ENCODE measurements at regions not wholly inside any gene's neighbourhood (a gene's known extent, or its start where the extent isn't known, plus 50 kb on each side); places are given as distances from the start of the nearest gene placed in this dataset.
"Not testable (repeated sequence)": the region's sequence is repeated elsewhere in the genome, so short reads cannot be mapped to it uniquely, and the experiment has no call there.

DNA sequence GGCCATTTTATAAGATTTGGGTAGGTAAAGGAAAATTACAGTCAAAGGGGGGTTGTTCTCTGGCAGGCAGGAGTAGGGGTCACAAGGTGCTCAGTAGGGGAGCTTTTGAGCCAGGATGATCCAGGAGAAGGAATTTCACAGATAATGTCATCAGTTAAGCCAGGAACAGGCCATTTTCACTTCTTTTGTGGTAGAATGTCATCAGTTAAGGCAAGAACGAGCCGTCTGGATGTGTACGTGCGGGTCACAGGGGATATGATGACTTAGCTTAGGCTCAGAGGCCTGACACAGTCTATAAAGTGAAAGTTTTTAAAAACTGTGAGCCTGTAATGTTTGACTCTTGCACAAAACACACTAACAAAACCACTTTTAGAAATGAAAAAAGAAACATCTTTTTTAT is 1371.3 kb upstream of the RAG2 start:
- DNase-seq = not testable (repeated sequence)

- DNase-seq = no peak
Observed at GRCh38 chr11:37968148-37968547, 1370.1 kb upstream of the RAG2 start.

DNA sequence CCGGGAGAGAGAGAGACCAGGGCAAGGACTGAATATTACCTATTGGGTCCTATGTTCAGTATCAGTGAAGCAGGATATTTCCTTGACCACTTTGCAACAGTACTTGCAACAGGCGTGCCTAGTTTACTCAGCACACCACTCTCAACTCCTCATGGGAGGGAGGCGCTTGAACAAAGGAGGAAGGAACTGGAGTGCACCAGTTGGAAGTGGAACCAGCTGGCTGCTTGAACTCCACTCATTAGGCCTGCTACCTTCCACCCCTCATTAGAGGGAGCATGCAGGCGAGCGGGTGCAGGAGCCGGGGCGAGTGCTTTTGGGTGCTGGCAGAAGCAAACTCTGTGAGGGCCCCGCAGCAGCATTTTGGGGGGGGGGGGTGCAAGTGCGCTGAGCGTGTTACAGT is 1369.6 kb upstream of the RAG2 start:
- no peak for DNase-seq

DNA sequence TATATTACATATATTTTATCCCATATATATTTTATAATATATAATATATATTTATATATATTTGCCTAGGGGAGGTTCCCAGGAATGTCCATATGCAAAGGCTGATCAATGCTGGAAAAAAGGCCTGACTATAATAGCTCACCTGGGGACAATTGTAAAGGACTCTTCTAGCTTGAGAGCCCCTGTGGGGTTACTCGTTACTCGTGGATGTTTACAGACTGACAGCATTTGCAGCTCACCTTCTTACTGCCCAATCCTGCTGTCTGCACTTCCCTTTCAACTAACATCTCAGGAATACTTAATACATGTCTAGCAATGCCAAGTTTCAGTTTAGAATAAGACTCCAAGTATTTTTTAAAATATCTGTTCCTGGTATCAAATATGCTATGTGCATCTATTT is 1365.4 kb upstream of the RAG2 start:
- no peak for DNase-seq

DNA sequence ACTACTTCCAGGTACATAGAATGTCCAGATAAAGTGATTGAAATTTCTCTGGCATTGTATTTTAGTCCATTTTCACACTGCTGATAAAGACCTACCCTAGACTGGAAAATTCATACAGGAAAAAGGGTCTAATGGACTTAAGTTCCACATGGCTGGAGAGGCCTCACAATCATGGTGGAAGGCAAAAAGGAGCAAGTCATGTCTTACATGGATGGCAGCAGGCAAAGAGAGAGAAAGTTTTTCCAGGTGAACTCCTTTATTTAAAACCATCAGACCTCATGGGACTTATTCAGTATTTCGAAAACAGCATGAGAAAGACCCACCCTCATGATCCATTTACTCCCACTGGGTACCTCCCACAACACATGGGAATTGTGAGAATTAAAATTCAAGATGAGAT is 1359.7 kb upstream of the RAG2 start:
- DNase-seq = no peak

DNA sequence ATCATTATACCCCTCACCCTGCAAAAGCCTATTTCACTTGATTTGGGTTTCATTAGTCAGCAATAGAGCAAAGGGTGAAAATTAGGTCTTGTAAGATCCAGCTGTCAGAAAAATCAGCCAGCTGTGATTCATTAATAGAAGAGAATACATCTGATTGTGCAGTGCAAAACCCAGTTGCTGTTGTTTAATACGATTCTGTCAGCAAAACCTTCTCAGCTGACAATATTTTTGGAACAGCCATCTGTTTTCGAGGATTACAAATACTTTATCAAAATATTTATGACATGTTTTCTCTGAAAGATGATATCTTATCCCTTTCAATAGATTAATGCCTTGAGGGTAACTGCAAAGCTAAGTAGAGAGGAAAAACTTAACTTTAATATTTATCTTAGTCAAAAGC is 1354.0 kb upstream of the RAG2 start:
- DNase-seq = no peak

GRCh38 chr11:37948258-37948657 is 1350.2 kb upstream of the RAG2 start:
- DNase-seq = no peak

GRCh38 chr11:37947821-37948220 is 1349.8 kb upstream of the RAG2 start:
- DNase-seq = no peak

GRCh38 chr11:37946155-37946766 is 1348.2 kb upstream of the RAG2 start:
- no peak for DNase-seq

GRCh38 chr11:37942081-37942480 is 1344.0 kb upstream of the RAG2 start:
- no peak for DNase-seq

GRCh38 chr11:37929100-37929653 is 1331.1 kb upstream of the RAG2 start:
- no peak for DNase-seq

DNA sequence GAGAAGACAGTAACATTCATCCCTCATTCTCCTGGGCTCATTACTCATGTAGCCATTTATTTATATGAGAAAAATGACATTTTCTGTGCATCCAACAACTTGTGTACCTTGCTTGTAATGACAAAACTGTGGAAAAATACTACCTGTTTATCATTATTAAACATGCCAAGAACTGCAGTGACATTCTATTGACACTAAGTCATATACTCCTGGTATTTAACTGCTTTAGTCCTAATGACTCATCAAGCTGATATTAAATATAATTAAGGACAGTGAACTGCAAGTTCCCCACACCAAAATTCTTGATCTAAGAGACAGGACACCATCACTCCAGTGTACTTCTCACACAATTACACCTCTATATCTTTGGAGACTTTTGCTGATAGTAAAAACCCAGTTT is 1328.7 kb upstream of the RAG2 start:
- DNase-seq = no peak

DNA sequence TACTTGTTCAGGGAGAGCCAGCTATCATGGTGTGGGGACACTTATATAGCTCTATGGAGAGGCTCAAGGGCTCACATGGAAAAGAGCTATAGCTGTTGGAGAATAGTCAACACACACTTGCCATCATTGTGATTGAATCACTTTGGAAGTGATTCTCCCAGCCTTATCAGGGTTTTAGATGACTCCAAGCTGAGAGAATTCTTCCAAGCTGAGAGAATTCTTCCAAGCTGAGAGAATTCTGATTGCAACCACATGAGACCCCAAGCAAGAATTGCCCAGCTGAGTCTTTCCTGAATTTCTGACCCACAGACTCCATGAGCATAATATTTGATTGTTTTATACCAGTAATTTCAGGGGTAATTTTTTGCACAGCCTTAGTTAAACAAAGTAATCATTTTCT is 1318.3 kb upstream of the RAG2 start:
- no peak for DNase-seq

DNA sequence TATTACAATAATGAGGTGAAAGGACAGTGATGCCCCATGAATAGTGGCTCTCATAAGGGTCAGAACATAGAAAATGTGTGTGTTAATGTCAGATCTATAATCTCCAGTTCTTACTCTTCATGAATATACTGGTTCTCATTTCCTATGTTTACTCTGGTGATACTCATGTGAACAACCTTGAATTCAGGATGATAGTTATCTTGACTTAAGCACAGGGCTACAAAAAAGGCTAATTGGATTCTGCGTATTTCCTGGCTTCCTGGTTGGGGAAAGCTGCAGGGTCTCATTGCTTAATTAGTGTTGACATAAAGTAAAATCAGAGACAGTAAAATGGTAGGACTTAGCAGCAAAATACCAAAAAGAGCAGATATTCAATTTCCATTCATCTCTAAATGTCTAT is 1316.8 kb upstream of the RAG2 start:
- DNase-seq = no peak

- DNase-seq = no peak
Observed at GRCh38 chr11:37908219-37908548, 1310.1 kb upstream of the RAG2 start.

DNA sequence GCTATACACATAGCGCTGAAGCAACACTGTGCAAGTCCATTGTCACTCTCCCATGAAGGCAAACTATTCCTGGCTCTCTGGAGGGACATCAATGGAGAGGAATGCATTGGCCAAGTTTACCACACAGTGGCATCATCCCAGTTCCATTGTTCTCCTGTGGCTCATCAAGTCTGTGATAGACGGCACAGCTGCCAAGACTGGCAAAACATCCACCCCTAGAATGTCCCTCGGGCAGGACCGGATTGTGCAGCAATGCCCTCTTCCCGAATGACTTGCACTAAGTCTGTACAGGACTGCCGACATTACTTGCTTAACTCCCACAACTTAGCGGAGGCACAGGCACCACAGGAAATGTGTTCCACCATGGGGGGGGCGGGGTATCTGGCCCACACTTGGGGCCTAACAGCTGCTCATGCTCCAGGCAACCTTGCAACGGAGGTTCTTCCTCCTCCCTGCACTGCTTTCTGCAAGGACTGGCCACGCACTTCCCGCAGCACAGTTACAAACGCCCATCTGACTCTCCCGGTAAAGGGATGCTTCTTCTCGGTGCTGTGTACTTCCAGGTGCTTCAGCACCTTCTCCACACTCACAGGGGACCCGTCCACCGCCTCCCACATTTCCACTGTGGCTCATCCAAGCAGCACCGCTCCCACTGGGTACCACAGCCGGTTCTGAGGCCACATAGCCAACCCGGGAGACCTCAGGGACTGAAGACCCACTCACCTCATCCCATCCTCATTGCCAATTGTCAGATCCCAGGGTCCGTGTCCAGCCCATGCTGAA is 1309.6 kb upstream of the RAG2 start:
- no peak for DNase-seq

DNA sequence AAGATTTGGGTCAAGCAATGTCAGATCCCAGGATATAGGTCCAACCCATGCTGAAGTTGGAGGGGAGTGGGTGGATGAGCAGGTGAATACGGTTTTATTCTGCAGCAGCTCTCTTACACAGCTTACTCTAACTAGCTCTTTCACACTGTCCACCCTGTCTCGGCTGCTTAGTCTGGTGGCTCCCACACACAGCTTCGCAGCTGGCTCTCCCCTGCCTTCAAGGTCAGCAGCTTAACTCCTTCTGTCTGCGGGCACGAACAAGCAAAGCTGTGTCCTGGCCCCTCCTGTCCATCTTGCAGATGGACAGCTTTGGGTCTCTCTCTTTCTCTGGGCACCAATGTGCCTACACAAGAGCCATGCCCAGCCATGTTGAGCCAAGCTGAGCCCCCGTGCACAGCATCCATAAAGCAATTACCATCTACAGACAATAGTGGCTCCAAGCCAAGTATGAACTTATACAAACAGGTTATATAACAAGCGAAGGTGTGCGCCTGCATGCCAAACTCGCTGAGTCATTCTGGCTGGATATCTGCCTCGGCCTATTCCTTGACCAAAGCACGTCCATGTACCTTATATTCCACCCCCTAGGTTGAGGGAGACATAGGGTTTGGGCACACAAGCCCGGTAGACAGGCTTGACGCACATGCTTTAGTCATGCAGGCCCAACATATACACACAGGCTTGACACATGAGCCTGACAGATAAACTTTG is 1307.8 kb upstream of the RAG2 start:
- DNase-seq = no peak

- no peak for DNase-seq
Observed at GRCh38 chr11:37896016-37896415, 1298.0 kb upstream of the RAG2 start.

DNA sequence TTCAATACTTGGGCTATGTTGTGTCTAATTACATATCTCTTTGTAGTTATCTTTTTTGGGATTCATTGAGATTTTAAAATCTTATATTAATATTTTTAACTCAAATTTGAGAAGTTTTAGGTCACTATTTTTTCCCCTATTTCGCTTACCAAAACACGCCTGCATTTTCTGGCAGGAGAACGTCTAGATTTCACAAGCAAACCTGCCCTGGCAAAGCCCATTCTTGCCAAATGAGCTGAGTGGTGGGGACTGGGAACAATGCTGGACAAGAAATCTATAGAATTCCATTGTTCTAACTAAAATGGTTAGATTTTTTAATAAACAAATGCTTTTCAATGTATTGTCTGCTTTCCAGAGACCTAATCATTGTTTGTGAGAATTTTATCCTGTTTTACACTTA is 1283.7 kb upstream of the RAG2 start:
- DNase-seq = no peak

GRCh38 chr11:37861671-37862070 is 1263.6 kb upstream of the RAG2 start:
- no peak for DNase-seq

GRCh38 chr11:37858806-37859537 is 1260.9 kb upstream of the RAG2 start:
- DNase-seq = not testable (repeated sequence)

DNA sequence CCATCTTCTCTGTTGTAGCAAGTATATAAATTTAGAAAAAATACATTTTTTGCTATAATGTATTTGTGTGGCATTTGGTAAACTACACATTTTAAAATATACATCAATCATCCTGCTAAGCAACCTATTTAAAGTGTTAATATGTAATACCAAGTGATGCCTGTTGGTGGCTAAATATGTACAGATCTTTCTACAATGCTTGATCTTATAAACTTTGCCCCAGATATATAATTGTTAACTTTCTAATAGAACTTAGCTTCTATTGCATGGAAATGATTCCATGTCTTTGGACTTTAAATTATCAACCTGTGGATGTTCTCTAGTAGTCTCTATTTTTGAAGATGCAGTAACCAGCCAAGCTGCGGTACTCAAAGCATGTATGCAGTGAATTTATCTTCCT is 1260.4 kb upstream of the RAG2 start:
- DNase-seq = no peak

- DNase-seq = no peak
Observed at GRCh38 chr11:37857726-37858125, 1259.7 kb upstream of the RAG2 start.
